Erythroblast (primary cell): ENCODE measurements at regions not wholly inside any gene's neighbourhood (a gene's known extent, or its start where the extent isn't known, plus 50 kb on each side); places are given as distances from the start of the nearest gene placed in this dataset.
"Not testable (repeated sequence)": the region's sequence is repeated elsewhere in the genome, so short reads cannot be mapped to it uniquely, and the experiment has no call there.

Experiments used
- DNase-seq, 2 experiments: peaks; one replicate each; lab custom pipeline; 2025; lab: John Stamatoyannopoulos, UW
- GATA1 ChIP-seq: IDR thresholded peaks from 2 replicates; pipeline ENCODE4 v1.6.1; 2011; ENCODE audit warnings: low read depth, mild to moderate bottlenecking, control low read depth, low read length, moderate library complexity
- POLR2A ChIP-seq: IDR thresholded peaks from 2 replicates; pipeline ENCODE4 v1.6.1; 2011; ENCODE audit warnings: mild to moderate bottlenecking, low read length

GRCh38 chr6:81906709-81907204 is 154.3 kb upstream of the TENT5A start:
- DNase-seq = no peak
- no peak for TF ChIP-seq GATA1
- TF ChIP-seq POLR2A = no peak

GRCh38 chr6:81906041-81906440 is 153.6 kb upstream of the TENT5A start:
- DNase-seq = no peak
- TF ChIP-seq GATA1 (no peak), POLR2A (no peak)

GRCh38 chr6:81901551-81901966 is 149.1 kb upstream of the TENT5A start:
- DNase-seq = no peak
- TF ChIP-seq GATA1 (no peak), POLR2A (no peak)

- TF ChIP-seq GATA1 (no peak), POLR2A (no peak)
- DNase-seq = no peak
Measured at GRCh38 chr6:81900616-81901015, 148.1 kb upstream of the TENT5A start.

- no peak for DNase-seq
- no peak for TF ChIP-seq POLR2A
- TF ChIP-seq GATA1 = no peak
Measured at GRCh38 chr6:81897793-81898192, 145.3 kb upstream of the TENT5A start.

- no peak for DNase-seq
- TF ChIP-seq POLR2A = no peak
- no peak for TF ChIP-seq GATA1
Measured at GRCh38 chr6:81896525-81897503, 144.3 kb upstream of the TENT5A start.

- peak in 1 of 2 experiments; percentile 22 for DNase-seq
- TF ChIP-seq GATA1 = no peak
- no peak for TF ChIP-seq POLR2A
Measured at GRCh38 chr6:81895511-81896185, 143.2 kb upstream of the TENT5A start.

GRCh38 chr6:81894788-81895271 is 142.3 kb upstream of the TENT5A start:
- no peak for DNase-seq
- TF ChIP-seq POLR2A = no peak
- TF ChIP-seq GATA1 = no peak

- TF ChIP-seq POLR2A (no peak), GATA1 (no peak)
- DNase-seq = peak; percentile 3 to 56
Measured at GRCh38 chr6:81894306-81894705, 141.8 kb upstream of the TENT5A start.

GRCh38 chr6:81892891-81893290 is 140.4 kb upstream of the TENT5A start:
- peak; percentile 33 to 72 for DNase-seq
- TF ChIP-seq POLR2A (no peak), GATA1 (no peak)

- TF ChIP-seq POLR2A = no peak
- TF ChIP-seq GATA1 = no peak
- DNase-seq = no peak
Measured at GRCh38 chr6:81891874-81892273, 139.4 kb upstream of the TENT5A start.

- TF ChIP-seq GATA1 (no peak), POLR2A (no peak)
- no peak for DNase-seq
Measured at GRCh38 chr6:81890846-81891245, 138.4 kb upstream of the TENT5A start.

GRCh38 chr6:81889377-81890053 is 137.0 kb upstream of the TENT5A start:
- no peak for DNase-seq
- TF ChIP-seq GATA1 = no peak
- no peak for TF ChIP-seq POLR2A

GRCh38 chr6:81886909-81887308 is 134.4 kb upstream of the TENT5A start:
- DNase-seq = not testable (repeated sequence)
